Lower lobe of right lung (tissue), 2 donors: ENCODE measurements at regions not wholly inside any gene's neighbourhood (a gene's known extent, or its start where the extent isn't known, plus 50 kb on each side); places are given as distances from the start of the nearest gene placed in this dataset.

ENCODE experiments used
- ATAC-seq, 2 donors: fragments of 200-7000 bp; cut with Tn5 transposase; one replicate each; pipeline ENCODE4 v1.9.1; 2020 to 2022; ENCODE audit warnings: mild to moderate bottlenecking in 2 of 2, moderate library complexity in 2 of 2
- DNase-seq: peaks from one replicate; pipeline ENCODE4 v3.0.0-alpha.2; 2020
- H3K27ac ChIP-seq: fragments of 200-600 bp; one replicate; pipeline ENCODE4 v1.8.0; 2022
- H3K27me3 ChIP-seq: fragments of 200-600 bp; one replicate; pipeline ENCODE4 v1.8.0; 2022; ENCODE audit warnings: low read depth
- H3K36me3 ChIP-seq: fragments of 200-600 bp; one replicate; pipeline ENCODE4 v1.8.0; 2022; ENCODE audit warnings: mild to moderate bottlenecking
- H3K4me1 ChIP-seq: fragments of 200-600 bp; one replicate; pipeline ENCODE4 v1.8.0; 2022
- H3K4me3 ChIP-seq: fragments of 200-600 bp; one replicate; pipeline ENCODE4 v1.8.0; 2022; ENCODE audit warnings: mild to moderate bottlenecking
- H3K9me3 ChIP-seq: fragments of 200-600 bp; one replicate; pipeline ENCODE4 v1.8.0; 2022
- intact Hi-C: fragments of 100-400 bp; cut with DNase I; formaldehyde crosslinking; loops from one replicate; pipeline ENCODE4 v1.11.0; 2022
- TF ChIP-seq, protein P1 (sequence below): fragments of 200-600 bp; IDR thresholded peaks from one replicate; pipeline ENCODE4 v1.8.0; 2022; ENCODE audit warnings: antibody characterized with exemption, mild to moderate bottlenecking
- donor health status: DM: no; HTN: yes; CAD: no; lungs with severe emphysema.

DNA sequence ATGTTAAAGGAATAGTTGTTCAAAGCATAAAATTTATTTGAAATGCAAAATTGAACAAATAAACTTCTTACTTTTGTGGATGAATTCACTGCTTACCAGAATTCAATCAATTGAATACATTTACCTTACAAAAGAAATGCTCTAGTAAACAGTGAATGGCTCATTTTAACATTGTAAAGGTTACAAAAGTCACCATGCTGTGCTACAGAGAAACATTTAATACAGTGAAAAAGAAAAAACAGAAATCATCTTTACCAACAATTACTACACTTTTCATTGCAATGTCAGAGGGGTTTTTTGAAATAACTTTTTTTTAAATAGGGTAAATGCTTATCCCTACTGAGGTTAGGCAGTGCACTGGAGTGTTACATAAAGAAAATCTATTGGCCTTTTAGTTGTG is 853.0 kb downstream of the NCAM2 start:
- DNase-seq, result no peak
- Histone ChIP-seq H3K4me1 (no peaks in the 10 kb centered on the region), H3K27me3 (no peaks in the 10 kb centered on the region), H3K9me3 (no peaks in the 10 kb centered on the region), H3K27ac (no peak overlapping the region), H3K36me3 (no peaks in the 10 kb centered on the region), H3K4me3 (no peak overlapping the region)
- no peak for ATAC-seq
- intact Hi-C loops, result no loop called here
- TF ChIP-seq, protein P1, sequence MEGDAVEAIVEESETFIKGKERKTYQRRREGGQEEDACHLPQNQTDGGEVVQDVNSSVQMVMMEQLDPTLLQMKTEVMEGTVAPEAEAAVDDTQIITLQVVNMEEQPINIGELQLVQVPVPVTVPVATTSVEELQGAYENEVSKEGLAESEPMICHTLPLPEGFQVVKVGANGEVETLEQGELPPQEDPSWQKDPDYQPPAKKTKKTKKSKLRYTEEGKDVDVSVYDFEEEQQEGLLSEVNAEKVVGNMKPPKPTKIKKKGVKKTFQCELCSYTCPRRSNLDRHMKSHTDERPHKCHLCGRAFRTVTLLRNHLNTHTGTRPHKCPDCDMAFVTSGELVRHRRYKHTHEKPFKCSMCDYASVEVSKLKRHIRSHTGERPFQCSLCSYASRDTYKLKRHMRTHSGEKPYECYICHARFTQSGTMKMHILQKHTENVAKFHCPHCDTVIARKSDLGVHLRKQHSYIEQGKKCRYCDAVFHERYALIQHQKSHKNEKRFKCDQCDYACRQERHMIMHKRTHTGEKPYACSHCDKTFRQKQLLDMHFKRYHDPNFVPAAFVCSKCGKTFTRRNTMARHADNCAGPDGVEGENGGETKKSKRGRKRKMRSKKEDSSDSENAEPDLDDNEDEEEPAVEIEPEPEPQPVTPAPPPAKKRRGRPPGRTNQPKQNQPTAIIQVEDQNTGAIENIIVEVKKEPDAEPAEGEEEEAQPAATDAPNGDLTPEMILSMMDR, result no peak

DNA sequence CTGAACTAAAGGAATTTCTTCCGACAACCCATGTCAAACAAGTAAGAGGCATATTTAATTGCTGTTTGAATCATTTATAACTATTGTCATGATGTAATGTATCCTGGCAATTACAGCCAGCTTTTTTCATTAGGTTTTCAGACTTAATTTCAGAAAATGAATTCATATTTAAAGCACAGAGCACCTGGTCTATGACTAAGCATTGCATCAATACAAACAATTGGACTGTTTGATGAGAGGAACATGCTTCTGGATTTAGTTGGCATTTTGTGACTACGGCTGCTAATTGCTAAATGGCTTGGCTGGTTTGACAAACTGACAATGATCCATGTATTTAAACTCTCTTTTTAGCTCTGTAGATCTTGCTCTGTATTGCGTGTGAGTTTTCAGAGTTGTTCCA is 853.4 kb downstream of the NCAM2 start:
- intact Hi-C loops, result no loop called here
- Histone ChIP-seq H3K9me3 (no peaks in the 10 kb centered on the region), H3K27ac (no peak overlapping the region), H3K4me1 (no peaks in the 10 kb centered on the region), H3K4me3 (no peak overlapping the region), H3K36me3 (no peaks in the 10 kb centered on the region), H3K27me3 (no peaks in the 10 kb centered on the region)
- TF ChIP-seq, protein P1, result no peak
- no peak for DNase-seq
- ATAC-seq, result no peak

DNA sequence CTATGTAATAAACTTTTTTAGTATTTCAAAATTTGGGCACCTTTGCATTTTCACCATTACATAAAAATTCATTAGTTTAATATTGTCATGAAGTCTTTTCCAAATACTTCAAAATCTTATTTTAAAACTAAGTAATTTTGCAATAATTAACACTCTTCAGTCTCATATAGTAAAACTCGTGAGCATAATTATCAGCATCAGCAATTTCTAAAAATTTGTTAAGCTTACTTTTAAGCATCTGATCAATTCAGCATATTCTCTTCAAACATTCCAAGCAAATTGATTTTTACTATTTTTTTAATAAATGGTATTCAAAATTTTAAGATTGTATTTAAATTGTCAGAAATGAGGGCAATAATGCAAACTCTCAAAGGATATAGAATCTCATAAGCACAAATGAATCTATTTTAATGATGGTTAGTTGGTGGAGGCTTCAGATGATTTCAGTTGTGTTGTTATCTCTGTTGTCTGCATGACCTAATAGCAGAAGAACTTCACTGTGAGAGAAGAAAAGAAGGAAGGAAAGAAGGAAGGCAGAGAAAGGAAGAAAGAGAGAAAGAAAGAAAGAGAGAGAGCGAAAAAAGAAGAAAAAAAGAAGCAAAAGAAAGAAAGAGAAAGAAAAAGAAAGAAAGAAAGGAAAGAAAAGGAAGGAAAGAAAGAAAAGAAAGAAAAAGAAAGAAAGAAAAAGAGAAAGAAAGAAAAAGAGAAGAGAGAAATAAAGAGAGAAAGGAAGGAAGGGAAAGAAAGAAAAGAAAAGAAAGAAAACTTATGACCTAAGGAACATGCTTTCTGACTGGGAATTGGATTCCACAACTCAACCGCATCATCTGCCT is 860.5 kb downstream of the NCAM2 start:
- Histone ChIP-seq H3K4me3 (no peak overlapping the region), H3K9me3 (no peaks in the 10 kb centered on the region), H3K27me3 (no peaks in the 10 kb centered on the region), H3K4me1 (no peaks in the 10 kb centered on the region), H3K36me3 (no peaks in the 10 kb centered on the region), H3K27ac (no peak overlapping the region)
- TF ChIP-seq, protein P1, result no peak
- intact Hi-C loops, result no loop called here
- no peak for ATAC-seq
- no peak for DNase-seq

DNA sequence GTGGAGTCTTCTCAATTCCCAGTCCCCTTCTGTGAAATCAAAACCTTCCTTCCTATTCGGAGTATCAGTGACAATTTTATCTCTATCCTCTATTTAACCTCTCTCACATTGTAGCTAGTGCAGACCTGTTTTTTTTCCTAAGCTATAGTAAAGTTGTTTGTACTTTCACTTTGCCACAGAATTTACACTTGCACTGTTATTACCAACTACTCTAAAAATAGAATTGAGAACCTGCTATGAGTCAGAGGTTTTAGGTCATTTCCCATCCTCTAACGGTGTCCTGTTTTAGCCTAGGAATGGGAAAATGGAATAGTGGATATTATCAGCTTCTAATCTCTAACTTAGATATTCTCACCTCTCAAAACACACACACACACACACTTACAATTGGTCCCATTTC is 862.7 kb downstream of the NCAM2 start:
- ATAC-seq (no peak), DNase-seq (no peak)
- intact Hi-C loops, result no loop called here
- TF ChIP-seq, protein P1, result no peak
- Histone ChIP-seq H3K27me3 (no peaks in the 10 kb centered on the region), H3K4me1 (no peaks in the 10 kb centered on the region), H3K4me3 (no peak overlapping the region), H3K9me3 (no peaks in the 10 kb centered on the region), H3K36me3 (no peaks in the 10 kb centered on the region), H3K27ac (no peak overlapping the region)

DNA sequence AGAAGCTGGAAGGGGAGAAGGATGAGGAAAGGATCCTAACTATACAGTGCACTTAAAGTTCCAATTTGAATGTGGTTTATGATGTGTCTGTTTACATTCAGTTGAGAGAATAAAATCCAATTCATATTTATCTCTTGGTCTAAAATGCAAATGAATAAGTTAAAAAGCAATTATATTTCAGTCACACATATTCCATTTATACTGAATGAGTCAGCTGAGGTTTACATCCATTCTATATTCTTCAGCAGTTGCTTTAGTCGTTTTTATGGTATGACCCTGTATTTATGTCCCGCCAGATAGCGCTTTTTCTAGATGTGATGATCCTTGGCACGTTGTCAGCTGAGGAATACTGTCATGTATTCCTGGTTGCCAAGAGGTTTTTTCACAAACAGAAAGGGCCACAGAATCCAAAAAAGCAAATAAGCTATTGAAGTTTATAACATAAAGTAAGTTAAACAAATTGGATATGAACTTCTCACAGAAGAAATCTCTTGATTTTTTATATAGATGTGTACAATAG is 866.2 kb downstream of the NCAM2 start:
- Histone ChIP-seq H3K9me3 (no peaks in the 10 kb centered on the region), H3K27me3 (no peaks in the 10 kb centered on the region), H3K36me3 (no peaks in the 10 kb centered on the region), H3K4me3 (no peak overlapping the region), H3K4me1 (no peaks in the 10 kb centered on the region), H3K27ac (no peak overlapping the region)
- intact Hi-C loops, result no loop called here
- DNase-seq (no peak), ATAC-seq (no peak)
- TF ChIP-seq, protein P1, result no peak
